Gastrocnemius medialis (tissue), 4 donors: ENCODE measurements at regions not wholly inside any gene's neighbourhood (a gene's known extent, or its start where the extent isn't known, plus 50 kb on each side); places are given as distances from the start of the nearest gene placed in this dataset.

Experiments used
- CTCF ChIP-seq, 5 experiments: fragments of 450-650 bp in 3 of 5; fragments of 200-600 bp in 2 of 5; sonication (generic) in 2 of 5; IDR thresholded peaks in 4 of 5; conservative IDR thresholded peaks in 1 of 5; 1 replicate in 4 of 5; 2 replicates in 1 of 5; pipeline ENCODE4 v1.5.1; 2016 to 2019; ENCODE audit warnings: antibody characterized with exemption in 5 of 5, mild to moderate bottlenecking in 3 of 5, moderate library complexity in 3 of 5
- POLR2A ChIP-seq, 2 donors: fragments of 450-650 bp; IDR thresholded peaks; one replicate each; pipeline ENCODE4 v1.6.1; 2017; ENCODE audit warnings: antibody characterized with exemption in 2 of 2, mild to moderate bottlenecking in 2 of 2, moderate library complexity in 2 of 2

- TF ChIP-seq CTCF (IDR thresholded peaks at IDR 0.05 in 4 of 5, conservative IDR thresholded peaks at IDR 0.05 in 1 of 5), result no peak
- no peak for TF ChIP-seq POLR2A (IDR thresholded peaks at IDR 0.05)
These were observed 122.0 kb upstream of the CCND2 start for GRCh38 chr12:4151362-4152121.
